ENCODE measurements at regions not wholly inside any gene's neighbourhood (a gene's known extent, or its start where the extent isn't known, plus 50 kb on each side); places are given as distances from the start of the nearest gene placed in this dataset.
A peak's percentile ranks its signal among the peaks of the same experiment; 100 is the strongest.

- H3K23ac ChIP-seq (ENCODE audit: low read length), result no peak overlapping the region
- no peak overlapping the region for H3K56ac ChIP-seq (ENCODE audit: low read length)
- WGBS (ENCODE audit: extremely low coverage, insufficient coverage, low lambda C conversion rate), result no CpG with 5 or more reads among the region's 6 CpGs
- H3K79me2 ChIP-seq (ENCODE audit: control insufficient read depth, insufficient read depth, low read length), result no peaks in the 10 kb centered on the region
- no peak overlapping the region for H3K18ac ChIP-seq (ENCODE audit: low read length)
- H2AK5ac ChIP-seq (ENCODE audit: low read length), result no peak overlapping the region
- no peaks in the 10 kb centered on the region for H3K36me3 ChIP-seq (ENCODE audit: control insufficient read depth, insufficient read depth, low read length)
- H4K5ac ChIP-seq (ENCODE audit: low read length), result no peak overlapping the region
- H3K9ac ChIP-seq (ENCODE audit: low read length), result no peak overlapping the region
- H3K4me3 ChIP-seq (ENCODE audit: low read length), result no peak overlapping the region
- H3K27me3 ChIP-seq (ENCODE audit: insufficient read depth, low read length, poor library complexity), result no peaks in the 10 kb centered on the region
- no peak for DNase-seq
- no peaks in the 10 kb centered on the region for H3K79me1 ChIP-seq (ENCODE audit: low read length)
- H2BK5ac ChIP-seq (ENCODE audit: low read length), result no peak overlapping the region
- no peak overlapping the region for H3K4ac ChIP-seq (ENCODE audit: low read depth, low read length)
- H3K4me1 ChIP-seq (ENCODE audit: control insufficient read depth, low read depth, low read length), result peaks cover 4% of the 10 kb centered on the region
- no peak overlapping the region for H2BK15ac ChIP-seq (replicated peaks; ENCODE audit: low read depth)
- no peak overlapping the region for H4K8ac ChIP-seq (ENCODE audit: low read depth, low read length)
- no peak overlapping the region for H2BK120ac ChIP-seq (ENCODE audit: low read depth, low read length)
- no peak overlapping the region for H3K27ac ChIP-seq (ENCODE audit: low read depth, low read length)
- no peak overlapping the region for H3K4me2 ChIP-seq (ENCODE audit: low read length)
These were observed 490.7 kb upstream of the TENM3 start for GRCh38 chr4:181752516-181752915.

GRCh38 chr4:181753207-181753606 is 490.0 kb upstream of the TENM3 start:
- WGBS (ENCODE audit: extremely low coverage, insufficient coverage, low lambda C conversion rate), result no CpG with 5 or more reads among the region's 4 CpGs
- H3K4me1 ChIP-seq (ENCODE audit: control insufficient read depth, low read depth, low read length), result peaks cover 8% of the 10 kb centered on the region

GRCh38 chr4:181755846-181756245 is 487.4 kb upstream of the TENM3 start:
- WGBS (ENCODE audit: extremely low coverage, insufficient coverage, low lambda C conversion rate), result no CpG with 5 or more reads among the region's 5 CpGs
- H3K4me3 ChIP-seq (ENCODE audit: low read length), result no peak overlapping the region

More at GRCh38 chr4:181753207-181753606, 490.0 kb upstream of the TENM3 start:
- Histone ChIP-seq H3K36me3 (ENCODE audit: control insufficient read depth, insufficient read depth, low read length) (no peaks in the 10 kb centered on the region), H2BK5ac (ENCODE audit: low read length) (no peak overlapping the region), H2BK15ac (replicated peaks; ENCODE audit: low read depth) (no peak overlapping the region), H2BK120ac (ENCODE audit: low read depth, low read length) (no peak overlapping the region), H2AK5ac (ENCODE audit: low read length) (no peak overlapping the region), H3K27ac (ENCODE audit: low read depth, low read length) (no peak overlapping the region), H4K5ac (ENCODE audit: low read length) (no peak overlapping the region), H3K4ac (ENCODE audit: low read depth, low read length) (no peak overlapping the region), H3K56ac (ENCODE audit: low read length) (no peak overlapping the region), H3K4me3 (ENCODE audit: low read length) (no peak overlapping the region), H3K4me2 (ENCODE audit: low read length) (no peak overlapping the region), H3K9ac (ENCODE audit: low read length) (no peak overlapping the region), H3K23ac (ENCODE audit: low read length) (no peak overlapping the region), H3K79me1 (ENCODE audit: low read length) (no peaks in the 10 kb centered on the region), H3K18ac (ENCODE audit: low read length) (no peak overlapping the region), H4K8ac (ENCODE audit: low read depth, low read length) (no peak overlapping the region), H3K79me2 (ENCODE audit: control insufficient read depth, insufficient read depth, low read length) (no peaks in the 10 kb centered on the region), H3K27me3 (ENCODE audit: insufficient read depth, low read length, poor library complexity) (no peaks in the 10 kb centered on the region)
- no peak for DNase-seq

GRCh38 chr4:181756451-181757095 is 486.6 kb upstream of the TENM3 start:
- Histone ChIP-seq H3K56ac (ENCODE audit: low read length) (no peak overlapping the region), H3K27me3 (ENCODE audit: insufficient read depth, low read length, poor library complexity) (no peaks in the 10 kb centered on the region), H4K8ac (ENCODE audit: low read depth, low read length) (no peak overlapping the region), H2BK120ac (ENCODE audit: low read depth, low read length) (no peak overlapping the region), H3K4me1 (ENCODE audit: control insufficient read depth, low read depth, low read length) (peaks cover 8% of the 10 kb centered on the region), H3K27ac (ENCODE audit: low read depth, low read length) (no peak overlapping the region), H2AK5ac (ENCODE audit: low read length) (no peak overlapping the region), H2BK15ac (replicated peaks; ENCODE audit: low read depth) (no peak overlapping the region), H3K36me3 (ENCODE audit: control insufficient read depth, insufficient read depth, low read length) (no peaks in the 10 kb centered on the region), H3K4me3 (ENCODE audit: low read length) (no peak overlapping the region), H3K79me2 (ENCODE audit: control insufficient read depth, insufficient read depth, low read length) (no peaks in the 10 kb centered on the region), H4K5ac (ENCODE audit: low read length) (no peak overlapping the region), H3K4me2 (ENCODE audit: low read length) (no peak overlapping the region), H2BK5ac (ENCODE audit: low read length) (no peak overlapping the region), H3K18ac (ENCODE audit: low read length) (no peak overlapping the region), H3K79me1 (ENCODE audit: low read length) (no peaks in the 10 kb centered on the region), H3K23ac (ENCODE audit: low read length) (no peak overlapping the region), H3K4ac (ENCODE audit: low read depth, low read length) (no peak overlapping the region), H3K9ac (ENCODE audit: low read length) (no peak overlapping the region)
- no peak for DNase-seq
- WGBS (ENCODE audit: extremely low coverage, insufficient coverage, low lambda C conversion rate), result no CpG with 5 or more reads among the region's 5 CpGs

More at GRCh38 chr4:181755846-181756245, 487.4 kb upstream of the TENM3 start:
- Histone ChIP-seq H3K4ac (ENCODE audit: low read depth, low read length) (no peak overlapping the region), H3K36me3 (ENCODE audit: control insufficient read depth, insufficient read depth, low read length) (no peaks in the 10 kb centered on the region), H3K9ac (ENCODE audit: low read length) (no peak overlapping the region), H2AK5ac (ENCODE audit: low read length) (no peak overlapping the region), H2BK120ac (ENCODE audit: low read depth, low read length) (no peak overlapping the region), H2BK15ac (replicated peaks; ENCODE audit: low read depth) (no peak overlapping the region), H3K27me3 (ENCODE audit: insufficient read depth, low read length, poor library complexity) (no peaks in the 10 kb centered on the region), H3K4me2 (ENCODE audit: low read length) (no peak overlapping the region), H3K18ac (ENCODE audit: low read length) (no peak overlapping the region), H3K56ac (ENCODE audit: low read length) (no peak overlapping the region), H2BK5ac (ENCODE audit: low read length) (no peak overlapping the region), H3K79me2 (ENCODE audit: control insufficient read depth, insufficient read depth, low read length) (no peaks in the 10 kb centered on the region), H3K23ac (ENCODE audit: low read length) (no peak overlapping the region), H4K5ac (ENCODE audit: low read length) (no peak overlapping the region), H3K4me1 (ENCODE audit: control insufficient read depth, low read depth, low read length) (peaks cover 8% of the 10 kb centered on the region), H4K8ac (ENCODE audit: low read depth, low read length) (no peak overlapping the region), H3K79me1 (ENCODE audit: low read length) (no peaks in the 10 kb centered on the region), H3K27ac (ENCODE audit: low read depth, low read length) (no peak overlapping the region)
- DNase-seq, result no peak

GRCh38 chr4:181757098-181757497 is 486.1 kb upstream of the TENM3 start:
- Histone ChIP-seq H2BK120ac (ENCODE audit: low read depth, low read length) (no peak overlapping the region), H4K5ac (ENCODE audit: low read length) (no peak overlapping the region), H2BK15ac (replicated peaks; ENCODE audit: low read depth) (no peak overlapping the region), H3K79me2 (ENCODE audit: control insufficient read depth, insufficient read depth, low read length) (no peaks in the 10 kb centered on the region), H4K8ac (ENCODE audit: low read depth, low read length) (no peak overlapping the region), H3K4me2 (ENCODE audit: low read length) (no peak overlapping the region), H3K4ac (ENCODE audit: low read depth, low read length) (no peak overlapping the region), H3K56ac (ENCODE audit: low read length) (no peak overlapping the region), H3K18ac (ENCODE audit: low read length) (no peak overlapping the region), H3K4me3 (ENCODE audit: low read length) (no peak overlapping the region), H3K79me1 (ENCODE audit: low read length) (no peaks in the 10 kb centered on the region), H2AK5ac (ENCODE audit: low read length) (no peak overlapping the region), H3K27me3 (ENCODE audit: insufficient read depth, low read length, poor library complexity) (no peaks in the 10 kb centered on the region), H3K27ac (ENCODE audit: low read depth, low read length) (no peak overlapping the region), H2BK5ac (ENCODE audit: low read length) (no peak overlapping the region), H3K36me3 (ENCODE audit: control insufficient read depth, insufficient read depth, low read length) (no peaks in the 10 kb centered on the region), H3K23ac (ENCODE audit: low read length) (peak overlapping the region; percentile 52), H3K4me1 (ENCODE audit: control insufficient read depth, low read depth, low read length) (peaks cover 8% of the 10 kb centered on the region), H3K9ac (ENCODE audit: low read length) (no peak overlapping the region)
- no peak for DNase-seq
- WGBS (ENCODE audit: extremely low coverage, insufficient coverage, low lambda C conversion rate), result no CpG with 5 or more reads among the region's 3 CpGs

Measured in mesendoderm (in vitro differentiated cells).